Neural progenitor cell (in vitro differentiated cells): ENCODE measurements at regions not wholly inside any gene's neighbourhood (a gene's known extent, or its start where the extent isn't known, plus 50 kb on each side); places are given as distances from the start of the nearest gene placed in this dataset.

Source experiments
- DNase-seq: peaks from one replicate; pipeline ENCODE4 v3.0.0-alpha.2; 2016; ENCODE audit warnings: low spot score
- H2AFZ ChIP-seq: fragments of 200-600 bp; sonication (generic); replicated peaks from 2 replicates; pipeline ENCODE4 v1.6.1; 2016; ENCODE audit warnings: antibody characterized with exemption
- H3F3A ChIP-seq: fragments of 200-600 bp; sonication (generic); 2 replicates; pipeline ENCODE4 v1.6.1; 2016; ENCODE audit warnings: antibody characterized with exemption, low read depth
- H3K27ac ChIP-seq: fragments of 200-600 bp; sonication (generic); 2 replicates; pipeline ENCODE4 v1.5.1; 2016; ENCODE audit warnings: mild to moderate bottlenecking
- H3K27me3 ChIP-seq: fragments of 200-600 bp; sonication (generic); 2 replicates; pipeline ENCODE4 v1.6.1; 2016; ENCODE audit warnings: mild to moderate bottlenecking, moderate library complexity
- H3K36me3 ChIP-seq: fragments of 200-600 bp; sonication (generic); 2 replicates; pipeline ENCODE4 v1.5.1; 2016
- H3K4me1 ChIP-seq: fragments of 200-600 bp; sonication (generic); 2 replicates; pipeline ENCODE4 v1.6.1; 2016; ENCODE audit warnings: mixed run types
- H3K4me2 ChIP-seq: fragments of 200-600 bp; sonication (generic); 2 replicates; pipeline ENCODE4 v1.6.1; 2016
- H3K4me3 ChIP-seq: fragments of 200-600 bp; sonication (generic); 2 replicates; pipeline ENCODE4 v1.5.1; 2016
- H3K79me2 ChIP-seq: fragments of 200-600 bp; sonication (generic); 2 replicates; pipeline ENCODE4 v1.6.1; 2016; ENCODE audit warnings: low read depth
- H3K9ac ChIP-seq: fragments of 200-600 bp; sonication (generic); 2 replicates; pipeline ENCODE4 v1.6.1; 2016
- H3K9me3 ChIP-seq: fragments of 200-600 bp; sonication (generic); 2 replicates; pipeline ENCODE4 v1.5.1; 2016; ENCODE audit warnings: low read depth
- H4K20me1 ChIP-seq: fragments of 200-600 bp; sonication (generic); 2 replicates; pipeline ENCODE4 v1.6.1; 2016; ENCODE audit warnings: low read depth
- H3K27ac Mint-ChIP-seq: 3 replicates; pipeline ENCODE4 v1.8.0; 2021; ENCODE audit warnings: mixed read lengths
- H3K27me3 Mint-ChIP-seq: 2 replicates; pipeline ENCODE4 v1.8.0; 2022; ENCODE audit warnings: low read depth, mild to moderate bottlenecking, inconsistent platforms, moderate library complexity, mixed read lengths; ENCODE audit not compliant: insufficient read depth
- H3K36me3 Mint-ChIP-seq: 3 replicates; pipeline ENCODE4 v1.8.0; 2021; ENCODE audit warnings: mixed read lengths
- H3K4me1 Mint-ChIP-seq: 3 replicates; pipeline ENCODE4 v1.8.0; 2021; ENCODE audit warnings: mixed read lengths
- H3K4me3 Mint-ChIP-seq: 3 replicates; pipeline ENCODE4 v1.8.0; 2021; ENCODE audit warnings: mild to moderate bottlenecking, moderate library complexity, mixed read lengths
- H3K9me3 Mint-ChIP-seq: 3 replicates; pipeline ENCODE4 v1.8.0; 2020; ENCODE audit warnings: mixed read lengths
- EZH2 ChIP-seq: fragments of 200-600 bp; sonication (generic); IDR thresholded peaks from 2 replicates; pipeline ENCODE4 v1.6.1; 2017; ENCODE audit warnings: antibody characterized with exemption, mild to moderate bottlenecking, moderate library complexity
- EZH2phosphoT487 ChIP-seq: fragments of 200-600 bp; sonication (generic); IDR thresholded peaks from 2 replicates; pipeline ENCODE4 v1.6.1; 2017; ENCODE audit warnings: antibody characterized with exemption
- TF ChIP-seq, protein P1 (sequence below): fragments of 200-600 bp; sonication (generic); IDR thresholded peaks from 2 replicates; pipeline ENCODE4 v1.5.1; 2017; ENCODE audit warnings: antibody characterized with exemption, mild to moderate bottlenecking

DNA sequence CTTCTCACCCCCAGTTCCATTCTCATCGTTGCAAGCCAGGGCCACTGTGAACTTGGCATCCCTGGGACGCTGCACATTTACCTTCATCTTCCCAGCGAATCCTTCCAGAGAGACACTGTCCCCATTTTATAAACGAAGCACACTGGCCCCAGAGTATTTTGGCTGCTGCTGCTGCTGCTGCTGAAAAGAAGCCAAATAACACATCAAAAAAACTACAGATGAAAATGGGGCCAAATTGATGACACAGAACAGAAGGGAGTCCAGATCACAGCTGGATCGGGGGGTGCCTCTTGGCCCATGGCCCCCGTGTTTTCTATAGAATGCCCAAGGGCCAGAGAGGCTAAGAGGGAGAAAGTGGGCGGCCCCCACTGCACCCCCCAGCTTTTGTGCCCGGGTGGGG, 221.0 kb upstream of the IGF1R start:
- no peak overlapping the region for H3K27ac Mint-ChIP-seq
- no peaks in the 10 kb centered on the region for H3K4me1 ChIP-seq
- no peak overlapping the region for H3K4me3 ChIP-seq
- H3K9me3 Mint-ChIP-seq, result peaks cover 11% of the 10 kb centered on the region
- H4K20me1 ChIP-seq, result no peaks in the 10 kb centered on the region
- no peaks in the 10 kb centered on the region for H3K9me3 ChIP-seq
- no peaks in the 10 kb centered on the region for H3F3A ChIP-seq
- H3K4me3 Mint-ChIP-seq, result peak overlapping the region; percentile 79
- no peaks in the 10 kb centered on the region for H3K79me2 ChIP-seq
- no peak overlapping the region for H2AFZ ChIP-seq
- DNase-seq, result no peak
- H3K4me2 ChIP-seq, result no peak overlapping the region
- H3K9ac ChIP-seq, result no peak overlapping the region
- H3K4me1 Mint-ChIP-seq, result no peaks in the 10 kb centered on the region
- TF ChIP-seq EZH2phosphoT487 (no peak), EZH2 (no peak)
- TF ChIP-seq, protein P1, sequence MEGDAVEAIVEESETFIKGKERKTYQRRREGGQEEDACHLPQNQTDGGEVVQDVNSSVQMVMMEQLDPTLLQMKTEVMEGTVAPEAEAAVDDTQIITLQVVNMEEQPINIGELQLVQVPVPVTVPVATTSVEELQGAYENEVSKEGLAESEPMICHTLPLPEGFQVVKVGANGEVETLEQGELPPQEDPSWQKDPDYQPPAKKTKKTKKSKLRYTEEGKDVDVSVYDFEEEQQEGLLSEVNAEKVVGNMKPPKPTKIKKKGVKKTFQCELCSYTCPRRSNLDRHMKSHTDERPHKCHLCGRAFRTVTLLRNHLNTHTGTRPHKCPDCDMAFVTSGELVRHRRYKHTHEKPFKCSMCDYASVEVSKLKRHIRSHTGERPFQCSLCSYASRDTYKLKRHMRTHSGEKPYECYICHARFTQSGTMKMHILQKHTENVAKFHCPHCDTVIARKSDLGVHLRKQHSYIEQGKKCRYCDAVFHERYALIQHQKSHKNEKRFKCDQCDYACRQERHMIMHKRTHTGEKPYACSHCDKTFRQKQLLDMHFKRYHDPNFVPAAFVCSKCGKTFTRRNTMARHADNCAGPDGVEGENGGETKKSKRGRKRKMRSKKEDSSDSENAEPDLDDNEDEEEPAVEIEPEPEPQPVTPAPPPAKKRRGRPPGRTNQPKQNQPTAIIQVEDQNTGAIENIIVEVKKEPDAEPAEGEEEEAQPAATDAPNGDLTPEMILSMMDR, result no peak
- H3K27me3 Mint-ChIP-seq, result peaks cover 40% of the 10 kb centered on the region
- H3K27ac ChIP-seq, result no peak overlapping the region
- H3K36me3 Mint-ChIP-seq, result no peaks in the 10 kb centered on the region
- H3K27me3 ChIP-seq, result peaks cover 84% of the 10 kb centered on the region
- H3K36me3 ChIP-seq, result no peaks in the 10 kb centered on the region

DNA sequence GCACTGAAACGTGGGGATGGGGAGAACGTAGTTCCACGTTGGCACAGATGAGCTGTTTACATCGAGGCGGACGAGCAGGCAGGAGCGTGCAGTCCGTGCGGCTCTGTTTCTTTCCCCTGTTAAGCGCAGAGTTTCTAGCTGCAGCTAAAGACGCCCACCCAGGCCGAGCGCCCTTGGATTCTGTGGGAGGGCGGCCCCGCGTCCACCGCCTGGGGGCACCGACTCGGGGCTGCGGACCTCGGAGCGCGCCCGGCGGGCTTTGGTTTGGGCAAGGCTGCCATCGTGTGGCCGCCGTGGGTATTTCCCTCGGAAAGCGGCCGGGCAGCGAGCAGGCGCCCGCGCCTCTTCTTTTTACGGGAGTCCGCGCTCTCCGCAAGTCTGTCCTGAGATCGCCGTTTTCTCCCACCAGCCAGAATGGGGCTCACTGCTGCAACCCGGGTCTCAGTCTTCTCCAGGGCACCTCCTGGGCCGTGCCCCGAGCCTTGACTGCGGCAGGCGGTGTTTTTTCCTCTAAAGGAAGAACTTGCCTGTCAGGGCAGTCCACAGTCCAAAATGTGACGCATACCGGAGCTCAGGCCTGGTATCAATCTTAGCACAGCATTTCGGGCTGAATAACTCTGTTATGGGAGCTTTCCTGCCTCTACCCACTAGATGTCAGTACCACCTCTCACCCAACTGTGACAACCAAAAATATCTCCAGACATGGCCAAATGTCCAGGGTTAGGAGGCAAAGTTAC, 219.9 kb upstream of the IGF1R start:
- no peak overlapping the region for H3K27ac Mint-ChIP-seq
- peak overlapping the region; percentile 84 for H3K4me2 ChIP-seq

DNA sequence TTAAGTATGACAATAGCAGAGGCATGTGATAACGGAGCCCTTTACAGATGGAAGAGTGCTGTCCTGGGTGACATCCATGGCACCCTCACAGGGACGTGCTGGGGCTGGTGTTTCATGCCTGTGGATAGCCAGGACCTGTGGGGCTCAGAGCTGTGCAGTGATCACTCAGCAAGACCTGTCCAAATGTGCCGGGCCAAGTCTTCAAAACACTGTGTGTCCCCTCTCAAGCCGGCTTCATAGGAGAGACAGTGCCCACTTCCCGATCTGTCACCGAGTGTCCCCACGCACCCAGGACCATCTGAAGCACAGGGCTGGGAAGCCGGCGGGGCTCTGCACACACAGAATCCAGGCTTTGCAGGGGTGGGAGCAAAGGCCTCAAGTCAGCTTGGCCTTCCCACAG, 217.2 kb upstream of the IGF1R start:
- Histone ChIP-seq H2AFZ (no peak overlapping the region), H3K4me2 (no peak overlapping the region), H3F3A (no peaks in the 10 kb centered on the region), H3K9ac (no peak overlapping the region), H3K4me1 (no peaks in the 10 kb centered on the region), H3K4me3 (no peak overlapping the region), H3K9me3 (no peaks in the 10 kb centered on the region), H4K20me1 (no peaks in the 10 kb centered on the region), H3K27me3 (peaks cover 45% of the 10 kb centered on the region), H3K27ac (no peak overlapping the region), H3K36me3 (no peaks in the 10 kb centered on the region), H3K79me2 (no peaks in the 10 kb centered on the region)
- no peak overlapping the region for H3K27ac Mint-ChIP-seq
- H3K27me3 Mint-ChIP-seq, result peaks cover 30% of the 10 kb centered on the region
- TF ChIP-seq, protein P1, result no peak
- no peak for TF ChIP-seq EZH2
- no peaks in the 10 kb centered on the region for H3K36me3 Mint-ChIP-seq
- DNase-seq, result no peak
- no peak overlapping the region for H3K4me3 Mint-ChIP-seq
- H3K9me3 Mint-ChIP-seq, result peaks cover 16% of the 10 kb centered on the region
- no peaks in the 10 kb centered on the region for H3K4me1 Mint-ChIP-seq

More for the DNA sequence above, 219.9 kb upstream of the IGF1R start:
- H3K9me3 Mint-ChIP-seq, result peaks cover 14% of the 10 kb centered on the region
- no peaks in the 10 kb centered on the region for H3K36me3 Mint-ChIP-seq
- peak overlapping the region; percentile 79 for H3K4me3 Mint-ChIP-seq
- peak; percentile 87 for DNase-seq
- Histone ChIP-seq H3K27me3 (peaks cover 73% of the 10 kb centered on the region), H3K9me3 (no peaks in the 10 kb centered on the region), H3F3A (no peaks in the 10 kb centered on the region), H3K79me2 (no peaks in the 10 kb centered on the region), H4K20me1 (no peaks in the 10 kb centered on the region), H2AFZ (peak overlapping the region; percentile 91), H3K4me3 (peak overlapping the region; percentile 38), H3K27ac (no peak overlapping the region), H3K9ac (no peak overlapping the region), H3K36me3 (no peaks in the 10 kb centered on the region), H3K4me1 (no peaks in the 10 kb centered on the region)
- H3K27me3 Mint-ChIP-seq, result peaks cover 36% of the 10 kb centered on the region
- no peaks in the 10 kb centered on the region for H3K4me1 Mint-ChIP-seq
- no peak for TF ChIP-seq EZH2phosphoT487
- TF ChIP-seq, protein P1, result peak; percentile 74
